GM18519 (cell line): ENCODE measurements at regions not wholly inside any gene's neighbourhood (a gene's known extent, or its start where the extent isn't known, plus 50 kb on each side); places are given as distances from the start of the nearest gene placed in this dataset.
"Not testable (repeated sequence)": the region's sequence is repeated elsewhere in the genome, so short reads cannot be mapped to it uniquely, and the experiment has no call there.

Experiments
- ATAC-seq: cut with Tn5 transposase; IDR thresholded peaks from one replicate; pipeline ENCODE4 v1.9.1; 2021; ENCODE audit warnings: mild to moderate bottlenecking, moderate library complexity; ENCODE audit not compliant: unreplicated experiment, low FRiP score

- no peak for ATAC-seq
These were observed 463.0 kb upstream of the KLHL1 start for GRCh38 chr13:70571221-70571620.

GRCh38 chr13:70568571-70568970, 460.3 kb upstream of the KLHL1 start:
- ATAC-seq: peak; percentile 86

GRCh38 chr13:70544706-70545105, 436.5 kb upstream of the KLHL1 start:
- ATAC-seq: no peak

- ATAC-seq: no peak
These were observed 433.2 kb upstream of the KLHL1 start for GRCh38 chr13:70541451-70541850.

GRCh38 chr13:70534466-70534865, 426.2 kb upstream of the KLHL1 start:
- ATAC-seq: no peak

GRCh38 chr13:70529652-70530051, 421.4 kb upstream of the KLHL1 start:
- ATAC-seq: no peak

- no peak for ATAC-seq
These were observed 419.3 kb upstream of the KLHL1 start for GRCh38 chr13:70527599-70527998.

- no peak for ATAC-seq
These were observed 415.4 kb upstream of the KLHL1 start for GRCh38 chr13:70523622-70524021.

- ATAC-seq: no peak
These were observed 412.2 kb upstream of the KLHL1 start for GRCh38 chr13:70520275-70521036.

- ATAC-seq: no peak
These were observed 409.8 kb upstream of the KLHL1 start for GRCh38 chr13:70518081-70518480.

- ATAC-seq: no peak
These were observed 408.0 kb upstream of the KLHL1 start for GRCh38 chr13:70516226-70516625.

GRCh38 chr13:70511861-70512417, 403.7 kb upstream of the KLHL1 start:
- ATAC-seq: not testable (repeated sequence)

- no peak for ATAC-seq
These were observed 397.6 kb upstream of the KLHL1 start for GRCh38 chr13:70505809-70506208.

GRCh38 chr13:70502944-70503343, 394.7 kb upstream of the KLHL1 start:
- no peak for ATAC-seq

GRCh38 chr13:70490320-70490935, 382.2 kb upstream of the KLHL1 start:
- ATAC-seq: no peak

- no peak for ATAC-seq
These were observed 376.7 kb upstream of the KLHL1 start for GRCh38 chr13:70484931-70485330.

GRCh38 chr13:70483599-70484276, 375.5 kb upstream of the KLHL1 start:
- no peak for ATAC-seq

- ATAC-seq: no peak
These were observed 365.7 kb upstream of the KLHL1 start for GRCh38 chr13:70473907-70474306.

- ATAC-seq: no peak
These were observed 360.8 kb upstream of the KLHL1 start for GRCh38 chr13:70469077-70469476.

- no peak for ATAC-seq
These were observed 349.2 kb upstream of the KLHL1 start for GRCh38 chr13:70457474-70457873.

GRCh38 chr13:70448820-70449219, 340.6 kb upstream of the KLHL1 start:
- ATAC-seq: no peak
